Tibial nerve (tissue), 4 donors: ENCODE measurements at regions not wholly inside any gene's neighbourhood (a gene's known extent, or its start where the extent isn't known, plus 50 kb on each side); places are given as distances from the start of the nearest gene placed in this dataset.

ENCODE experiments used
- DNase-seq, 2 donors: peaks; one replicate each; pipeline ENCODE4 v3.0.0-alpha.2; 2019; ENCODE audit warnings: low spot score in 2 of 2
- H3K27ac ChIP-seq, 4 donors: fragments of 200-600 bp; sonication (generic) in 3 of 4; one replicate each; pipeline ENCODE4 v1.5.1; 2017 to 2019; ENCODE audit warnings: mild to moderate bottlenecking in 1 of 4
- H3K27me3 ChIP-seq, 2 donors: fragments of 200-600 bp; sonication (generic) in 1 of 2; one replicate each; pipeline versions ENCODE4 v1.5.1 to v1.6.0; 2017 to 2019
- H3K36me3 ChIP-seq, 3 donors: fragments of 200-600 bp; sonication (generic); one replicate each; pipeline ENCODE4 v1.5.1; 2018 to 2019
- H3K4me1 ChIP-seq, 4 donors: fragments of 200-600 bp; sonication (generic) in 3 of 4; one replicate each; pipeline ENCODE4 v1.5.1; 2017 to 2019
- H3K4me3 ChIP-seq, 4 donors: fragments of 200-600 bp; sonication (generic) in 3 of 4; one replicate each; pipeline ENCODE4 v1.5.1; 2017 to 2019; ENCODE audit warnings: mild to moderate bottlenecking in 1 of 4, moderate library complexity in 1 of 4
- H3K9me3 ChIP-seq, 4 donors: fragments of 200-600 bp; sonication (generic) in 3 of 4; one replicate each; pipeline ENCODE4 v1.5.1; 2017 to 2019
- CTCF ChIP-seq, 5 experiments: fragments of 200-600 bp in 3 of 5; fragments of 450-650 bp in 2 of 5; sonication (generic) in 3 of 5; IDR thresholded peaks; one replicate each; pipeline ENCODE4 v1.5.1; 2016 to 2019; ENCODE audit warnings: antibody characterized with exemption in 5 of 5, mild to moderate bottlenecking in 3 of 5, moderate library complexity in 2 of 5
- EP300 ChIP-seq, 2 donors: sonication (generic); formaldehyde crosslinking; IDR thresholded peaks; one replicate each; pipeline ENCODE4 v1.6.1; 2017; ENCODE audit warnings: antibody characterized with exemption in 2 of 2, mild to moderate bottlenecking in 1 of 2
- POLR2A ChIP-seq, 2 donors: fragments of 450-650 bp; IDR thresholded peaks; one replicate each; pipeline ENCODE4 v1.6.1; 2017; ENCODE audit warnings: antibody characterized with exemption in 2 of 2, mild to moderate bottlenecking in 2 of 2, moderate library complexity in 2 of 2
- WGBS, 2 donors: methylation state at CpG; one replicate each; pipeline ENCODE4 v1.1.5; 2018; 5-methylcytosine and 5-hydroxymethylcytosine counted together

- Histone ChIP-seq H3K4me3 (no peak overlapping the region), H3K4me1 (peaks cover 0 to 19% (median 7%) of the 10 kb centered on the region in 4 donors), H3K27me3 (no peaks in the 10 kb centered on the region), H3K9me3 (no peaks in the 10 kb centered on the region), H3K36me3 (no peaks in the 10 kb centered on the region), H3K27ac (no peak overlapping the region)
- TF ChIP-seq POLR2A (IDR thresholded peaks at IDR 0.05): no peak
- TF ChIP-seq EP300 (IDR thresholded peaks at IDR 0.05): no peak
- TF ChIP-seq CTCF (IDR thresholded peaks at IDR 0.05): no peak
- 66 to 77% methylated on average over 3 of the region's 3 CpGs for WGBS, 2 donors
- no peak for DNase-seq
These were observed 120.4 kb upstream of the PLCB4 start for GRCh38 chr20:8948442-8949020.

DNA sequence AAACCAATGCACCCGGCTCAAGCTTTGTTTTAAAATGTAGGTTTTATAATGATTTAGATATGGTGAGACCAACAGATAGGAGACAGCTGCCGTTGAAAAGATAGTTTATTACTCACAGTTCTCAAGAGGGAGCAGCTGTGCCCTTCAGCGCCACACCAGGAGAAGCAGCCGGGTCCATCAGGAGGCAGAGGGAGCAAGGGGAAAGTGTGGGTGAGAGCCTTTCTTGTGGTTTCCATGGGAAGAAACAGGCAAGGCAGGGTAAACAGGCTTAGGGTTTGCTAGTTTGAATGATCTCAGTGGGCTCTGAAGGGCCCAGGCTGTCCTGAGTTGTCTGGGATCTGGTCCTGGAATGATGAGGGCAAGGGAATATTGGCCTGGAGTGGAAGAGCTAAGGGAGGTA lies 117.7 kb upstream of the PLCB4 start:
- Histone ChIP-seq H3K4me3 (no peak overlapping the region), H3K36me3 (no peaks in the 10 kb centered on the region), H3K27ac (no peak overlapping the region), H3K4me1 (peaks cover 0 to 12% (median 4%) of the 10 kb centered on the region in 4 donors), H3K9me3 (no peaks in the 10 kb centered on the region), H3K27me3 (no peaks in the 10 kb centered on the region)
- no peak for DNase-seq
- 97% methylated on average over 4 of the region's 4 CpGs for WGBS, 2 donors
- TF ChIP-seq EP300 (IDR thresholded peaks at IDR 0.05) (no peak), POLR2A (IDR thresholded peaks at IDR 0.05) (no peak), CTCF (IDR thresholded peaks at IDR 0.05) (no peak)

- Histone ChIP-seq H3K9me3 (no peaks in the 10 kb centered on the region), H3K4me1 (no peaks in the 10 kb centered on the region), H3K27me3 (no peaks in the 10 kb centered on the region), H3K36me3 (no peaks in the 10 kb centered on the region), H3K4me3 (no peak overlapping the region), H3K27ac (no peak overlapping the region)
- 67 to 68% methylated on average over 2 of the region's 2 CpGs for WGBS, 2 donors
- TF ChIP-seq CTCF (IDR thresholded peaks at IDR 0.05) (no peak), POLR2A (IDR thresholded peaks at IDR 0.05) (no peak), EP300 (IDR thresholded peaks at IDR 0.05) (no peak)
- DNase-seq: no peak
These were observed 116.2 kb upstream of the PLCB4 start for GRCh38 chr20:8952721-8953120.

DNA sequence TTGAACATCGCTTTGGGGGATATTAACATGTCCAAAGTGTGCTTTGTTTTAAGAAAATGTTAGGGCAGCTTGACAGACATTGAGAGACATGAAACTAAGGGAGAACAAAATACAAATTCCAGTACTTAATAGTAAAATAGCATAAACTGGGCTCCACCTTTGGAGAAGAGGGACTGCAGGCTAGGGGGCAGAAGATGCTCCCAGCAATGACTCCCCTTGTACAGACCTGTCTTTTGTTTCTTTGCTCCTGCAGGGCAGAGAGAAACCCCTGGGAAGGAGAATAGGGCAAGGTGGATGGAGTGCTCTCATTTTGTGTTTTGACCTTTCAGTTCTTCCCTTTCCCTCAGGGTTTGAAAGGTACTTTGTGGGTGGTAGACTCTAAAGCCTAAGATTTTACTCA lies 115.6 kb upstream of the PLCB4 start:
- no peaks in the 10 kb centered on the region for H3K9me3 ChIP-seq
- no peak overlapping the region for H3K4me3 ChIP-seq
- no peaks in the 10 kb centered on the region for H3K4me1 ChIP-seq
- 91 to 96% methylated on average over 1 of the region's 1 CpG for WGBS, 2 donors
- no peak for DNase-seq
- H3K27me3 ChIP-seq: no peaks in the 10 kb centered on the region
- H3K36me3 ChIP-seq: no peaks in the 10 kb centered on the region
- no peak for TF ChIP-seq POLR2A (IDR thresholded peaks at IDR 0.05)
- no peak for TF ChIP-seq CTCF (IDR thresholded peaks at IDR 0.05)
- TF ChIP-seq EP300 (IDR thresholded peaks at IDR 0.05): no peak
- no peak overlapping the region for H3K27ac ChIP-seq

DNA sequence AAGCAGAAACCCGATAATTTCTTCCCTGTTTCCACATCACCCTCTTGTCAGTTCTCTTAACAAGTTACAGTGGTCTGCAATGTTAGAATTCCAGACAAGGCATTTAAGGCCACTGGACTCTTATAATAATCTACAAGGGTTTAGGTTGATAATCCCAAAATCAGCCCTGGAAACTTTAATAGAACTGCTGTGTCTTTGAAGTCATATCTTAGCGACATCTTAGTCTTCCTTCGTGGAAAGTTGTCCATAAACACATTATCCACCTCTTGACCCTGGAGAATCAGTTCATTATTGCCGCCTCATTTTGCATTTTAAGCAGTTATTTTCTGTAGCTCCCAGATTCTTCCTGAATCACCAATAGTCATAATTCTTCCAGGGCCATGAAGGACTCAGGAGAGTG lies 108.6 kb upstream of the PLCB4 start:
- no peak overlapping the region for H3K4me3 ChIP-seq
- no peaks in the 10 kb centered on the region for H3K27me3 ChIP-seq
- no peak overlapping the region for H3K27ac ChIP-seq
- H3K4me1 ChIP-seq: no peaks in the 10 kb centered on the region
- TF ChIP-seq POLR2A (IDR thresholded peaks at IDR 0.05): no peak
- TF ChIP-seq EP300 (IDR thresholded peaks at IDR 0.05): no peak
- no peak for TF ChIP-seq CTCF (IDR thresholded peaks at IDR 0.05)
- H3K9me3 ChIP-seq: no peaks in the 10 kb centered on the region
- no peak for DNase-seq
- 82 to 87% methylated on average over 4 of the region's 4 CpGs for WGBS, 2 donors
- no peaks in the 10 kb centered on the region for H3K36me3 ChIP-seq
